ENCODE measurements at regions not wholly inside any gene's neighbourhood (a gene's known extent, or its start where the extent isn't known, plus 50 kb on each side); places are given as distances from the start of the nearest gene placed in this dataset.
"Not testable (repeated sequence)": the region's sequence is repeated elsewhere in the genome, so short reads cannot be mapped to it uniquely, and the experiment has no call there.

GRCh38 chr2:192390401-192390800 is 195.7 kb upstream of the TMEFF2 start:
- no peak overlapping the region for H3K4me3 ChIP-seq (ENCODE audit: low read depth, low read length)
- TF ChIP-seq CTCF (conservative IDR thresholded peaks at IDR 0.05; ENCODE audit: low read depth, low read length): no peak
- peak; percentile 15 for DNase-seq (ENCODE audit: low read depth)

GRCh38 chr2:192384191-192384590 is 189.5 kb upstream of the TMEFF2 start:
- DNase-seq (ENCODE audit: low read depth); H3K4me3 ChIP-seq (ENCODE audit: low read depth, low read length): not testable (repeated sequence)

GRCh38 chr2:192381082-192381481 is 186.3 kb upstream of the TMEFF2 start:
- no peak overlapping the region for H3K4me3 ChIP-seq (ENCODE audit: low read depth, low read length)
- TF ChIP-seq CTCF (conservative IDR thresholded peaks at IDR 0.05; ENCODE audit: low read depth, low read length): no peak
- no peak for DNase-seq (ENCODE audit: low read depth)

- no peak for TF ChIP-seq CTCF (conservative IDR thresholded peaks at IDR 0.05; ENCODE audit: low read depth, low read length)
- H3K4me3 ChIP-seq (ENCODE audit: low read depth, low read length): no peak overlapping the region
- DNase-seq (ENCODE audit: low read depth): no peak
Observed at GRCh38 chr2:192379736-192380135, 185.0 kb upstream of the TMEFF2 start.

GRCh38 chr2:192377173-192377572 is 182.4 kb upstream of the TMEFF2 start:
- no peak for DNase-seq (ENCODE audit: low read depth)
- no peak for TF ChIP-seq CTCF (conservative IDR thresholded peaks at IDR 0.05; ENCODE audit: low read depth, low read length)
- H3K4me3 ChIP-seq (ENCODE audit: low read depth, low read length): no peak overlapping the region

GRCh38 chr2:192373754-192374153 is 179.0 kb upstream of the TMEFF2 start:
- DNase-seq (ENCODE audit: low read depth): no peak
- H3K4me3 ChIP-seq (ENCODE audit: low read depth, low read length): no peak overlapping the region
- no peak for TF ChIP-seq CTCF (conservative IDR thresholded peaks at IDR 0.05; ENCODE audit: low read depth, low read length)

- no peak for TF ChIP-seq CTCF (conservative IDR thresholded peaks at IDR 0.05; ENCODE audit: low read depth, low read length)
- DNase-seq (ENCODE audit: low read depth): no peak
- H3K4me3 ChIP-seq (ENCODE audit: low read depth, low read length): no peak overlapping the region
Observed at GRCh38 chr2:192373221-192373620, 178.5 kb upstream of the TMEFF2 start.

GRCh38 chr2:192369969-192370368 is 175.2 kb upstream of the TMEFF2 start:
- DNase-seq (ENCODE audit: low read depth): no peak
- TF ChIP-seq CTCF (conservative IDR thresholded peaks at IDR 0.05; ENCODE audit: low read depth, low read length): no peak
- H3K4me3 ChIP-seq (ENCODE audit: low read depth, low read length): no peak overlapping the region
